ENCODE measurements at regions not wholly inside any gene's neighbourhood (a gene's known extent, or its start where the extent isn't known, plus 50 kb on each side); places are given as distances from the start of the nearest gene placed in this dataset.
"Not testable (repeated sequence)": the region's sequence is repeated elsewhere in the genome, so short reads cannot be mapped to it uniquely, and the experiment has no call there.

DNA sequence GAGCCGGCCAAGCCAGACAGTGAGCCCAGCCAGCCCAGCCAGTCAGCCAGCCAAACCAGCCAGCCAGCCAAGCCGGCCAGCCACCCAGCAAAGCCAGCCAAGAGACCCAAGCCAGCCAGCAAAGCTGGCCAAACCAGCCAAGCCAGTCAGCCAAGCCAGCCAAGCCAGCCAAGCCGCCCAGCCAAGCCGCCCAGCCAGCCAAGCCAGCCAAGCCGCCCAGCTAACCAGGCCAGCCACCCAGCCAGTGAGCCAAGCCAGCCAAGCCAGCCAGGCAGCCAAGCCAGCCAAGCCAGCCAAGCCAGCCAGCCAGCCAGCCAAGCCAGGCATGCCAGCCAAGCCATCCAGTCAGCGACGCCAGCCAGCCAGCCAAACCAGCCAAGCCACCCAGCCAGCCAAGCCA lies 1596.9 kb downstream of the RPIA start:
- H3K36me3 ChIP-seq (ENCODE audit: insufficient read depth, low read length); H3K4me3 ChIP-seq (ENCODE audit: low read length); H3K9me3 ChIP-seq (ENCODE audit: low read length); H3K27ac ChIP-seq (ENCODE audit: low read length); H4K20me1 ChIP-seq (ENCODE audit: insufficient read depth); H3K9ac ChIP-seq (ENCODE audit: low read length); H3K27me3 ChIP-seq (ENCODE audit: insufficient read depth, low read depth, low read length); H3K79me2 ChIP-seq (replicated peaks; ENCODE audit: insufficient read depth, low read length); H3K4me2 ChIP-seq (ENCODE audit: low read length); H3K9me2 ChIP-seq (ENCODE audit: insufficient read depth, low read length); H3F3A ChIP-seq (ENCODE audit: insufficient read depth, low read length, poor library complexity, severe bottlenecking); H2AFZ ChIP-seq (ENCODE audit: low read depth, low read length): not testable (repeated sequence)

DNA sequence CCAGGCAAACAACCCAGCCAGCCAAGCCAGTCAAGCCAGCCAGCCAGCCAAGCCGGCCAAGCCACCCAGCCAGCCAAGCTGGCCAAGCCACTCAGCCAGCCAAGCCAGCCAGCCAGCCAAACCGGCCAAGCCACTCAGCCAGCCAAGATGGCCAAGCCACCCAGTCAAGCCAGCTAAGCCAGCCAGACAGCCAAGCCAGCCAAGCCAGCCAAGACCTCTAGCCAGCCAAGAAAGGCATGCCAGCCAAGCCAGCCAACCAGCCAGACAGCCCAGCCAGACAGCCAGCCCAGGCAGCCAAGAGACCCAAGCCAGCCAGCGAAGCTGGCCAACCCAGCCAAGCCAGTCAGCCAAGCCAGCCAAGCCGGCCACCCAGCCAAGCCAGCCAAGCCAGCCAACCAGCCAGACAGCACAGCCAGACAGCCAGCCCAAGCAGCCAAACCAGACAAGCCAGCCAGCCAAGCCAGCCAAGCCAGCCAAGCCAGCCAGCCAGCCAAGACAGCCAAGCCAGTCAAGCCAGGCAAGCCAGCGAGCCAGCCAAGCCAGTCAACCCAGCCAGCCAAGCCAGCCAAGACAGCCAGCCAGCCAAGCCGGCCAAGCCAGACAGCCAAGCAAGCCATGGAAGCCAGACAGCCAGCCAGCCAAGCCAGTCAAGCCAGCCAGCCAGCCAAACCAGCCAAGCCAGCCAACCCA lies 1598.0 kb downstream of the RPIA start:
- H3K9me3 ChIP-seq (ENCODE audit: low read length); H3K27me3 ChIP-seq (ENCODE audit: insufficient read depth, low read depth, low read length); H3K9ac ChIP-seq (ENCODE audit: low read length); H3F3A ChIP-seq (ENCODE audit: insufficient read depth, low read length, poor library complexity, severe bottlenecking); H2AFZ ChIP-seq (ENCODE audit: low read depth, low read length); H3K9me2 ChIP-seq (ENCODE audit: insufficient read depth, low read length); H3K36me3 ChIP-seq (ENCODE audit: insufficient read depth, low read length); H3K4me2 ChIP-seq (ENCODE audit: low read length); H3K27ac ChIP-seq (ENCODE audit: low read length); H3K4me3 ChIP-seq (ENCODE audit: low read length); H3K79me2 ChIP-seq (replicated peaks; ENCODE audit: insufficient read depth, low read length); H4K20me1 ChIP-seq (ENCODE audit: insufficient read depth): not testable (repeated sequence)

DNA sequence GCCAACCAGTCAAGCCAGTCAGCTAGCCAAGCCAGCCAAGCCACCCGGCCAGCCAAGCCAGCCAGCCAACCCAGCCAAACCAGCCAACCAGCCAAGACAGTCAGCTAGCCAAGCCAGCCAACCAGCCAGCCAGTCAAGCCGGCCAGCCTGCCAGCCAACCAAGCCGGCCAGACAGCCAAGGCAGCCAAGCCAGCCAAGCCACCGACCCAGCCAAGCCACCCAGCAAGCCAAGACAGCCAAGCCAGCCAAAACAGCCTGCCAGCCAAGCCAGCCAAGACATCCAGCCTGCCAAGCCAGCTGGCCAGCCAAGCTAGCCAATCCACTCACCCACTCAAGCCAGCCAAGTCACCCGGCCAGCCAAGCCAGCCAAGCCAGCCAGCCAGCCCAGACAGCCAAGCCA lies 1599.2 kb downstream of the RPIA start:
- not testable (repeated sequence) for H3K9me3 ChIP-seq (ENCODE audit: low read length); H3K27me3 ChIP-seq (ENCODE audit: insufficient read depth, low read depth, low read length); H4K20me1 ChIP-seq (ENCODE audit: insufficient read depth); H3K36me3 ChIP-seq (ENCODE audit: insufficient read depth, low read length); H3K9me2 ChIP-seq (ENCODE audit: insufficient read depth, low read length); H3K4me3 ChIP-seq (ENCODE audit: low read length); H3F3A ChIP-seq (ENCODE audit: insufficient read depth, low read length, poor library complexity, severe bottlenecking); H3K79me2 ChIP-seq (replicated peaks; ENCODE audit: insufficient read depth, low read length); H3K4me2 ChIP-seq (ENCODE audit: low read length); H3K27ac ChIP-seq (ENCODE audit: low read length); H3K9ac ChIP-seq (ENCODE audit: low read length); H2AFZ ChIP-seq (ENCODE audit: low read depth, low read length)

DNA sequence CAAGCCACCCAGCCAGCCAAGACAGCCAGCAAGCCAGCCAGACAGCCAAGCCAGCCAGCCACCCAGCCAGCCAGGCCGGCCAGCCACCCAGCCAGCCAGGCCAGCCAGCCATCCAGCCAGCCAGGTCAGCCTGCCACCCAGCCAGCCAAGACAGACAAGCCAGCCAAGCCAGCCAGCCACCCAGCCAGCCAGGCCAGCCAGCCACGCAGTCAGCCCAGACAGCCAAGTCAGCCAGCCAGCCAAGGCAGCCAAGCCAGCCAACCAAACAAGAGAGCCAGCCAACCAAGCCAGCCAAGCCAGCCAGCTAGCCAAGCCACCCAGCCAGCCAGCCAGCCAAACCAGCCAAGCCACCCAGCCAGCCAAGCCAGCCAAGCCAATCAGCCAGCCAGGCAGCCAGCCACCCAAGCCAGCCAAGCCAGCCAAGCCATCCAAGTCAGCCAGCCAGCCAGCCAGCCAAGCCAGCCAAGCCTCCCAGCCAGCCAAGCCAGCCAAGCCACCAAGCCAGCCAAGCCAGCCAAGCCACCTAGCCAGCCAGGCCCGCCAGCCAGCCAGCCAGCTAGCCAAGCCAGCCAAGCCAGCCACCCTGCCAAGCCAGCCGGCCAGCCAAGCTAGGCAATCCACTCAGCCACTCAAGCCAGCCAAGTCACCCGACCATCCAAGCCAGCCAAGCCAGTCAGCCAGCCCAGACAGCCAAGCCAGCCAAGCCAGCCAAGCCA lies 1599.9 kb downstream of the RPIA start:
- H3K79me2 ChIP-seq (replicated peaks; ENCODE audit: insufficient read depth, low read length); H3K9me3 ChIP-seq (ENCODE audit: low read length); H3K36me3 ChIP-seq (ENCODE audit: insufficient read depth, low read length); H3K27ac ChIP-seq (ENCODE audit: low read length); H3K4me2 ChIP-seq (ENCODE audit: low read length); H2AFZ ChIP-seq (ENCODE audit: low read depth, low read length); H3K9ac ChIP-seq (ENCODE audit: low read length); H3K27me3 ChIP-seq (ENCODE audit: insufficient read depth, low read depth, low read length); H4K20me1 ChIP-seq (ENCODE audit: insufficient read depth); H3K4me3 ChIP-seq (ENCODE audit: low read length); H3K9me2 ChIP-seq (ENCODE audit: insufficient read depth, low read length); H3F3A ChIP-seq (ENCODE audit: insufficient read depth, low read length, poor library complexity, severe bottlenecking): not testable (repeated sequence)

DNA sequence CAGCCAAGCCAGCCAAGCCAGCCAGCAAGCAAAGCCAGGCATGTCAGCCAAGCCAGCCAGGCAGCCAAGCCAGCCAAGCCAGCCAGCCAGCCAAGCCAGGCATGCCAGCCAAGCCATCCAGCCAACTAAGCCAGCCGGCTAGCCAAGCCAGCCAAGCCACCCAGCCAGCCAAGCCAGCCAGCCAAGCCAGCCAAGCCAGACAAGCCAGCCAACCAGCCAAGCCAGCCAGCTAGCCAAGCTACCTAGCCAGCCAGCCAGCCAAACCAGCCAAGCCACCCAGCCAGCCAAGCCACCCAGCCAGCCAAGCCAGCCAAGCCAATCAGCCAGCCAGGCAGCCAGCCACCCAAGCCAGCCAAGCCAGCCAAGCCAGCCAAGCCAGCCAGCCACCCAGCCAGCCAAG lies 1600.5 kb downstream of the RPIA start:
- not testable (repeated sequence) for H3K4me2 ChIP-seq (ENCODE audit: low read length); H3K4me3 ChIP-seq (ENCODE audit: low read length); H2AFZ ChIP-seq (ENCODE audit: low read depth, low read length); H3K9ac ChIP-seq (ENCODE audit: low read length); H4K20me1 ChIP-seq (ENCODE audit: insufficient read depth); H3F3A ChIP-seq (ENCODE audit: insufficient read depth, low read length, poor library complexity, severe bottlenecking); H3K9me3 ChIP-seq (ENCODE audit: low read length); H3K79me2 ChIP-seq (replicated peaks; ENCODE audit: insufficient read depth, low read length); H3K9me2 ChIP-seq (ENCODE audit: insufficient read depth, low read length); H3K27ac ChIP-seq (ENCODE audit: low read length); H3K27me3 ChIP-seq (ENCODE audit: insufficient read depth, low read depth, low read length); H3K36me3 ChIP-seq (ENCODE audit: insufficient read depth, low read length)

DNA sequence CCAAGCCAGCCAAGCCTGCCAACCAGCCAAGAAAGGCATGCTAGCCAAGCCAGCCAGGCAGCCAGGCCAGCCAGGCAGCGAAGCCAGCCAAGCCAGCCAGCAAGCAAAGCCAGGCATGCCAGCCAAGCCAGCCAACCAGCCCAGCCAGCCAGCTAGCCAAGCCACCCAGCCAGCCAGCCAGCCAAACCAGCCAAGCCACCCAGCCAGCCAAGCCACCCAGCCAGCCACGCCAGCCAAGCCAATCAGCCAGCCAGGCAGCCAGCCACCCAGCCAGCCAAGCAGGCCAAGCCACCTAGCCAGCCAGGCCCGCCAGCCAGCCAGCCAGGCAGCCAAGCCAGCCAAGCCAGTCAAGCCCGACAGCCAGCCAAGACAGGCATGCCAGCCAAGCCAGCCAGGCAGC lies 1601.0 kb downstream of the RPIA start:
- H3K4me2 ChIP-seq (ENCODE audit: low read length); H3F3A ChIP-seq (ENCODE audit: insufficient read depth, low read length, poor library complexity, severe bottlenecking); H3K4me3 ChIP-seq (ENCODE audit: low read length); H3K79me2 ChIP-seq (replicated peaks; ENCODE audit: insufficient read depth, low read length); H3K9ac ChIP-seq (ENCODE audit: low read length); H2AFZ ChIP-seq (ENCODE audit: low read depth, low read length); H3K9me2 ChIP-seq (ENCODE audit: insufficient read depth, low read length); H3K27me3 ChIP-seq (ENCODE audit: insufficient read depth, low read depth, low read length); H3K9me3 ChIP-seq (ENCODE audit: low read length); H4K20me1 ChIP-seq (ENCODE audit: insufficient read depth); H3K36me3 ChIP-seq (ENCODE audit: insufficient read depth, low read length); H3K27ac ChIP-seq (ENCODE audit: low read length): not testable (repeated sequence)

DNA sequence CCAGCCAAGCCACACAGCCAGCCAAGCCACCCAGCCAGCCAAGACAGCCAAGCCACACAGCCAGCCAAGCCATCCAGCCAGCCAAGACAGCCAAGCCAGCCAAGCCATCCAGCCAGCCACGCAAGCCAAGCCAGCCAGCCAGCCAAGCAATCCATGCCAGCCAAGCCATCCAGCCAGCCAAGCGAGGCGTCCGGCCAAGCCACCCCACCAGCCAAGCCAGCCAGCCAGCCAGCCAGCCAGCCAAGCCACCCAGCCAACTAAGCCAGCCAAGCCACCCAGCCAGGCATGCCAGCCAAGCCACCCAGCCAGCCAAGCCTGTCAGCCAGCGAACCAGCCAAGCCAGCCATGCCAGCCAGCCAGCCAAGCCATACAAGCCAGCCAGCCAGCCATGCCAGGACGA lies 1601.8 kb downstream of the RPIA start:
- not testable (repeated sequence) for H3F3A ChIP-seq (ENCODE audit: insufficient read depth, low read length, poor library complexity, severe bottlenecking); H3K9ac ChIP-seq (ENCODE audit: low read length); H3K36me3 ChIP-seq (ENCODE audit: insufficient read depth, low read length); H3K79me2 ChIP-seq (replicated peaks; ENCODE audit: insufficient read depth, low read length); H3K9me3 ChIP-seq (ENCODE audit: low read length); H3K27me3 ChIP-seq (ENCODE audit: insufficient read depth, low read depth, low read length); H3K27ac ChIP-seq (ENCODE audit: low read length); H2AFZ ChIP-seq (ENCODE audit: low read depth, low read length); H3K4me3 ChIP-seq (ENCODE audit: low read length); H3K9me2 ChIP-seq (ENCODE audit: insufficient read depth, low read length); H3K4me2 ChIP-seq (ENCODE audit: low read length); H4K20me1 ChIP-seq (ENCODE audit: insufficient read depth)

DNA sequence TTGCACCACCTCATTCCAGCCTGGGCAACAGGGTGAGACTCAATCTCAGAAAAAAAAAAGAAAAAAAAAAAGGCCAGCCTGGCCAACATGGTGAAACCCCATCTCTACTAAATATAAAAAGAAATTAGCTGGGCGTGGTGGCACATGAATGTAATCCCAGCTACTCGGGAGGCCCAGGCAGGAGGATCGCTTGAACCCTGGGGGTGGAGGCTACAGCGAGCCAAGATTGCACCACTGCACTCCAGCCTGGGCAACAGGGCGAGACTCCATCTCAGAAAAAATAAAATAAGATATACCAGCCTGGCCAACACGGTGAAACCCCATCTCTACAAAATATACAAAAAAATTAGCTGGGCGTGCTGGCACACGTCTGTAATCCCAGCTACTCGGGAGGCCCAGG lies 1602.3 kb downstream of the RPIA start:
- not testable (repeated sequence) for H3K9me2 ChIP-seq (ENCODE audit: insufficient read depth, low read length); H3K9ac ChIP-seq (ENCODE audit: low read length); H3K27me3 ChIP-seq (ENCODE audit: insufficient read depth, low read depth, low read length); H3K9me3 ChIP-seq (ENCODE audit: low read length); H3K4me2 ChIP-seq (ENCODE audit: low read length); H3K4me3 ChIP-seq (ENCODE audit: low read length); H3K36me3 ChIP-seq (ENCODE audit: insufficient read depth, low read length); H3K27ac ChIP-seq (ENCODE audit: low read length); H3K79me2 ChIP-seq (replicated peaks; ENCODE audit: insufficient read depth, low read length); H4K20me1 ChIP-seq (ENCODE audit: insufficient read depth); H2AFZ ChIP-seq (ENCODE audit: low read depth, low read length); H3F3A ChIP-seq (ENCODE audit: insufficient read depth, low read length, poor library complexity, severe bottlenecking)
